ENCODE measurements at regions not wholly inside any gene's neighbourhood (a gene's known extent, or its start where the extent isn't known, plus 50 kb on each side); places are given as distances from the start of the nearest gene placed in this dataset.
"Not testable (repeated sequence)": the region's sequence is repeated elsewhere in the genome, so short reads cannot be mapped to it uniquely, and the experiment has no call there.

DNA sequence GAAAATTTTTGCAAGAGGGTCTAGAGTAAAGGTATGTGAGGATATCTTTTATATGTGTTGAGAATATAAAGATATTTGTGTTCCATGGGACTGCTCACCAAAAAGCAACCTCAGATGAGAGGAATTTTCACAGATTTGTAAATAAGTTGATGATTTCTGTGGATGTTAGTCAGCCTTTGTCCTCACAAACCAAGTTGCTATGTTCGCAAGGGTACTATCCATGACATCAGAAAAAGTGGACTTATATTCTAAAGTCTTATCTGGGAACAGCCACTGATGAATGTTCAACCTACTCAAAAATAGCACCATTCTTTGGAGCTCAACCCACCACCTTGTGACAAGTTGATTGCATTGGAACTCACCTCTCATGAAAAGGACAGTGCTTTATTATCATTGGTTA is 138.6 kb downstream of the PCDH20 start:
- Histone ChIP-seq H3K36me3 (ENCODE audit: insufficient read depth, low read length) (no peaks in the 10 kb centered on the region), H3K9me3 (ENCODE audit: control insufficient read depth in 1 of 2, low read length in 2 of 2) (no peaks in the 10 kb centered on the region), H3K4me1 (ENCODE audit: insufficient read depth, low read length) (no peaks in the 10 kb centered on the region), H3K27me3 (ENCODE audit: insufficient read depth, low read length) (no peaks in the 10 kb centered on the region), H3K4me3 (ENCODE audit: low read length in 2 of 2) (no peak overlapping the region), H3K27ac (ENCODE audit: low read depth, low read length) (no peak overlapping the region)
- DNase-seq = no peak
- no peaks in the 10 kb centered on the region for H3K27me3 Mint-ChIP-seq
- peaks cover 0 to 10% (median 6%) of the 10 kb centered on the region in 8 donors for H3K9me3 Mint-ChIP-seq
- no peak overlapping the region for H3K4me3 Mint-ChIP-seq
- intact Hi-C loops (cut with micrococcal nuclease) = no loop called here
- POLR2A ChIA-PET (ENCODE audit: partially characterized antibody) = no interaction called here
- CTCF ChIA-PET (ENCODE audit: partially characterized antibody) = no interaction called here
- H3K4me1 Mint-ChIP-seq = no peaks in the 10 kb centered on the region
- H3K36me3 Mint-ChIP-seq = no peaks in the 10 kb centered on the region
- no peak overlapping the region for H3K27ac Mint-ChIP-seq

DNA sequence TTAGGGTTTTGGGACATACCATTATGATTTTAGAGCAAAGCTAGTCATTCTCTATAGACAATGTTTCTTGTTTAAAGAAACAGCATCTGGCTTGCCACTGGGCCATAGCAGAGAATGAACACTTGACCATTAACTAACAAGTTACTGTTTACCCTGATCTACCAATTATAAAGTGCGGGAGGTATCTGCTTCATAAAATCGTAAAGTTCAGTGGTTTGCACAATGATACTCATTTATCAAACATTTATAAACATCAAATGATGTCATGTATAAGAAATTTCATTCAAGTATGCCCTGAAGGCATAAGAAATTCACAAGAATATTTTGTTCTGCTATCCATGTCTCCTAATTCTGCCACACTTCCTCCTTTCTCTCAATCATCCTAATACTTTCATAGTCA is 139.2 kb downstream of the PCDH20 start:
- H3K4me3 ChIP-seq (ENCODE audit: low read length in 2 of 2) = no peak overlapping the region
- ChIA-PET POLR2A (ENCODE audit: partially characterized antibody) (no interaction called here), CTCF (ENCODE audit: partially characterized antibody) (no interaction called here)
- Mint-ChIP-seq H3K27me3 (no peaks in the 10 kb centered on the region), H3K36me3 (no peaks in the 10 kb centered on the region), H3K4me1 (no peaks in the 10 kb centered on the region), H3K27ac (no peak overlapping the region), H3K4me3 (no peak overlapping the region), H3K9me3 (peaks cover 0 to 10% (median 8%) of the 10 kb centered on the region in 8 donors)
- no peaks in the 10 kb centered on the region for H3K9me3 ChIP-seq (ENCODE audit: control insufficient read depth in 1 of 2, low read length in 2 of 2)
- no peaks in the 10 kb centered on the region for H3K36me3 ChIP-seq (ENCODE audit: insufficient read depth, low read length)
- no peaks in the 10 kb centered on the region for H3K4me1 ChIP-seq (ENCODE audit: insufficient read depth, low read length)
- H3K27ac ChIP-seq (ENCODE audit: low read depth, low read length) = no peak overlapping the region
- H3K27me3 ChIP-seq (ENCODE audit: insufficient read depth, low read length) = no peaks in the 10 kb centered on the region
- intact Hi-C loops (cut with micrococcal nuclease) = no loop called here
- DNase-seq = no peak

DNA sequence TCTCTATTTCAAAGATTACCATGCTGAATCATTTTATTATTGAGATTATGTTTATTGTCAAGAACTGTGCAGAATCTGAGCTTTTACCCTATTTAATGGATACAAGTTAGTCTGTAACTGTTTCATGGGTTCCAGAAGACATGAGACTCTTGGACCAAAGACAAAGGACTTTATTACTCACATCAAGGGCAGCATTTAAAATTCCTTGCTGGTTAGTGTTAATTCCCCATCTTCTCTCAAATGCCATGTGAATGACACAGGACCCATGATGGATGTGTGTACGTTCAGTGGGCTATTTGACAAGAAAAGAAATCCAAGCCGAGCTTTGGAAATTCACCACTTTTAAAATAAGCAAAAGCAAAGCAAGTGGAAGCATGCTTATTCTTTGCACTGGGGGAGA is 139.9 kb downstream of the PCDH20 start:
- no peak for DNase-seq
- H3K36me3 ChIP-seq (ENCODE audit: insufficient read depth, low read length) = no peaks in the 10 kb centered on the region
- Mint-ChIP-seq H3K27me3 (no peaks in the 10 kb centered on the region), H3K4me3 (no peak overlapping the region), H3K36me3 (no peaks in the 10 kb centered on the region), H3K4me1 (no peaks in the 10 kb centered on the region), H3K27ac (no peak overlapping the region), H3K9me3 (peaks cover 0 to 12% (median 9%) of the 10 kb centered on the region in 8 donors)
- intact Hi-C loops (cut with micrococcal nuclease) = no loop called here
- ChIA-PET POLR2A (ENCODE audit: partially characterized antibody) (no interaction called here), CTCF (ENCODE audit: partially characterized antibody) (no interaction called here)
- no peak overlapping the region for H3K27ac ChIP-seq (ENCODE audit: low read depth, low read length)
- H3K4me1 ChIP-seq (ENCODE audit: insufficient read depth, low read length) = no peaks in the 10 kb centered on the region
- H3K4me3 ChIP-seq (ENCODE audit: low read length in 2 of 2) = no peak overlapping the region
- H3K9me3 ChIP-seq (ENCODE audit: control insufficient read depth in 1 of 2, low read length in 2 of 2) = no peaks in the 10 kb centered on the region
- no peaks in the 10 kb centered on the region for H3K27me3 ChIP-seq (ENCODE audit: insufficient read depth, low read length)

DNA sequence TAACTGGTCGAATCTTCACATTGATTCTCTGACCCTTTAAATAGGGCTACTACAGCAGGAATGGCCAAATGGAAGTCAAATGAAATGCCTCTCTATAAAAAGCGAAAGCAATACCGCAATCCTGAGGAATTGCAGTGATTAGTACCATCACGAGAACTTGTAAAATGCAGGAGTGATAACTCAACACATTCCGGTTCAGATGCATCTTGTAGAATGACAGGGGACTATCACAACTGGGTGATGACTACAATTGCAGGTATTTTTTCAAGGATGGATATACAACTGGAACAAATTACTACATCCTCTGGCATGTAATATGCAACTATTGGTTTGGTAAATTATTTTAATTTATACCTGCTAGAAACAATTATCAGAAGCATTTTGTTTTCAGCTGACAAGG is 140.4 kb downstream of the PCDH20 start:
- Histone ChIP-seq H3K36me3 (ENCODE audit: insufficient read depth, low read length) (no peaks in the 10 kb centered on the region), H3K27ac (ENCODE audit: low read depth, low read length) (no peak overlapping the region), H3K27me3 (ENCODE audit: insufficient read depth, low read length) (no peaks in the 10 kb centered on the region), H3K4me3 (ENCODE audit: low read length in 2 of 2) (no peak overlapping the region), H3K9me3 (ENCODE audit: control insufficient read depth in 1 of 2, low read length in 2 of 2) (no peaks in the 10 kb centered on the region), H3K4me1 (ENCODE audit: insufficient read depth, low read length) (no peaks in the 10 kb centered on the region)
- Mint-ChIP-seq H3K27ac (no peak overlapping the region), H3K4me1 (no peaks in the 10 kb centered on the region), H3K36me3 (no peaks in the 10 kb centered on the region), H3K27me3 (no peaks in the 10 kb centered on the region), H3K9me3 (peaks cover 0 to 14% (median 10%) of the 10 kb centered on the region in 8 donors), H3K4me3 (no peak overlapping the region)
- no peak for DNase-seq
- intact Hi-C loops (cut with micrococcal nuclease) = no loop called here
- ChIA-PET POLR2A (ENCODE audit: partially characterized antibody) (no interaction called here), CTCF (ENCODE audit: partially characterized antibody) (no interaction called here)

DNA sequence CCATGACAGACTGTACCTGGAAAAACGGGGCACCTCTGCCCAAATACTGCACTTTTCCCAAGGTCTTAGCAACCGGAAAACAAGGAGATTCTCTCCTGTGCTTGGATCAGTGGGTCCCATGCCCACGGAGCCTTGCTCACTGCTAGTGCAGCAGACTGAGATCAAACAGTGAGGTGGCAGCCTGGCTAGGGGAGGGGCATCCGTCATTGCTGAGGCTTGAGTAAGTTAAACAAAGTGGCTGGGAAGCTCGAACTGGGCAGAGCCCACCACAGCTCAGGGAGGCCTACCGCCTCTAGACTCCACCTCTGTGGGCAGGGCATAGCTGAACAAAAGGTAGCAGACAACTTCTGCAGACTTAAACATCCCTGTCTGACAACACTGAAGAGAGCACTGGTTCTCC is 148.8 kb downstream of the PCDH20 start:
- intact Hi-C loops (cut with micrococcal nuclease); H3K27me3 ChIP-seq (ENCODE audit: insufficient read depth, low read length); H3K4me3 ChIP-seq (ENCODE audit: low read length in 2 of 2); H3K36me3 ChIP-seq (ENCODE audit: insufficient read depth, low read length); H3K27ac Mint-ChIP-seq; H3K27ac ChIP-seq (ENCODE audit: low read depth, low read length); H3K9me3 ChIP-seq (ENCODE audit: control insufficient read depth in 1 of 2, low read length in 2 of 2); H3K27me3 Mint-ChIP-seq; H3K4me1 Mint-ChIP-seq; CTCF ChIA-PET (ENCODE audit: partially characterized antibody); H3K4me3 Mint-ChIP-seq; H3K4me1 ChIP-seq (ENCODE audit: insufficient read depth, low read length); POLR2A ChIA-PET (ENCODE audit: partially characterized antibody); H3K36me3 Mint-ChIP-seq; DNase-seq: not testable (repeated sequence)
- H3K9me3 Mint-ChIP-seq = peaks cover 7 to 25% (median 19%) of the 10 kb centered on the region in 8 donors

DNA sequence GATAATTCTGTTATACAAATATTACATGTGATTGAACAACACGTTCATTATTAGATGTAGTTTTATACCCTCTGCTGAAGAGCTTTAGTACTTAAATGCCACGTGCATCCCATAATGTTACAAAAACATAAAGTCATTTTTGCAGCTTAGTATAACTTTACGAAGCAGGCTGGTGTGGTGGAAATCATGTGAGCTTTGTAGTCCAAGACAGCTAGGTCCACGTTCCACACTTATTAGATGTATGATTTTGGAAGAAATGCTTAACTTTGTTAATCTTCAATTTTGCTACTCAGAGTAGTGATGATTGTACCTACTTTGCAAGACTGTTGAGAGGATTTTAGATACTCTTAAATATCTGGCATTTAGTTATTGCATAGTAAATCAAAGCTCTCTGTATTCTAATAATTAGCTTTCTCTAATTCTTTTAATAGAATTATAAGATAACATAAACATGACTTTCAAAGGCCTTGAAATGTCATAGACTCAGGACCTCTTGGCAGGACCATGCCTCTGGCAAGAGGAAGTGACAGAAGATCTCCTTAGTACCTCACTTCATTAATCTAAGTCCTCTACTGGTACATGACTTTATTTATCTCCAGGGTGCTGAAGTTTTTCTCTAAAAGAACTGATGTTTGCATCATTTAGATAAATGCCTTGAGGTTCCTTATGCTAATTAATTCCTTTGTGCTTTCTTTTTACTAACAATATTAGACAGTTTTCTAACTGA is 153.7 kb downstream of the PCDH20 start:
- Mint-ChIP-seq H3K36me3 (no peaks in the 10 kb centered on the region), H3K4me3 (no peak overlapping the region), H3K27ac (no peak overlapping the region), H3K4me1 (no peaks in the 10 kb centered on the region), H3K9me3 (peaks cover 0 to 7% (median 4%) of the 10 kb centered on the region in 8 donors), H3K27me3 (no peaks in the 10 kb centered on the region)
- Histone ChIP-seq H3K36me3 (ENCODE audit: insufficient read depth, low read length) (no peaks in the 10 kb centered on the region), H3K4me3 (ENCODE audit: low read length in 2 of 2) (no peak overlapping the region), H3K9me3 (ENCODE audit: control insufficient read depth in 1 of 2, low read length in 2 of 2) (no peaks in the 10 kb centered on the region), H3K27ac (ENCODE audit: low read depth, low read length) (no peak overlapping the region), H3K27me3 (ENCODE audit: insufficient read depth, low read length) (no peaks in the 10 kb centered on the region), H3K4me1 (ENCODE audit: insufficient read depth, low read length) (no peaks in the 10 kb centered on the region)
- ChIA-PET POLR2A (ENCODE audit: partially characterized antibody) (no interaction called here), CTCF (ENCODE audit: partially characterized antibody) (no interaction called here)
- intact Hi-C loops (cut with micrococcal nuclease) = no loop called here
- DNase-seq = no peak

DNA sequence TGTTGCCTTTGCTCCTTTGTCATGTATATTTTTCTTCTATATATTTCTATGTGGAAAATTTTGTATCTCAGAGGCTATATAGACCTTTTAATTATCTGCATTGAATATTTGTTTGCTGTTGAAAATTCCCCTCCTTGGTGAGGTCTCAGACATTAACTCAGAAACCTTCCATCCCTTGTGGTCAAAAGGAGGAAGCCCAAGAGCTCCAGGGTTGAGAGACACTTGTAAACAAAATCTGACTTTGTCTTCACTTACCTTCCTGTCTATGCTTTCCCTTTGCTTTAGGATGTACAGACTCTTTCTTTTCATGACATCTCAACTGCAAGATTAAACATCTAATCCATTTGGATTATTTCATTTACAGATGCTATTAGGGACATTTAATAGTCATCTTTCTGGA is 157.5 kb downstream of the PCDH20 start:
- H3K36me3 Mint-ChIP-seq = no peaks in the 10 kb centered on the region
- no peaks in the 10 kb centered on the region for H3K4me1 Mint-ChIP-seq
- DNase-seq = no peak
- no peaks in the 10 kb centered on the region for H3K4me1 ChIP-seq (ENCODE audit: insufficient read depth, low read length)
- intact Hi-C loops (cut with micrococcal nuclease) = no loop called here
- peaks cover 0 to 5% (median 0%) of the 10 kb centered on the region in 8 donors for H3K9me3 Mint-ChIP-seq
- no peak overlapping the region for H3K27ac Mint-ChIP-seq
- no peaks in the 10 kb centered on the region for H3K9me3 ChIP-seq (ENCODE audit: control insufficient read depth in 1 of 2, low read length in 2 of 2)
- no peak overlapping the region for H3K4me3 Mint-ChIP-seq
- no peaks in the 10 kb centered on the region for H3K27me3 Mint-ChIP-seq
- ChIA-PET CTCF (ENCODE audit: partially characterized antibody) (no interaction called here), POLR2A (ENCODE audit: partially characterized antibody) (no interaction called here)
- no peaks in the 10 kb centered on the region for H3K36me3 ChIP-seq (ENCODE audit: insufficient read depth, low read length)
- no peaks in the 10 kb centered on the region for H3K27me3 ChIP-seq (ENCODE audit: insufficient read depth, low read length)
- no peak overlapping the region for H3K27ac ChIP-seq (ENCODE audit: low read depth, low read length)
- H3K4me3 ChIP-seq (ENCODE audit: low read length in 2 of 2) = no peak overlapping the region

Measured in CD4-positive, alpha-beta memory T cell (primary cell).